SJCRH30 (cell line): ENCODE measurements at regions not wholly inside any gene's neighbourhood (a gene's known extent, or its start where the extent isn't known, plus 50 kb on each side); places are given as distances from the start of the nearest gene placed in this dataset.

Source experiments
- DNase-seq, 2 experiments: peaks; one replicate each; pipeline ENCODE4 v3.0.0-alpha.2; 2015 to 2020
- H3K27ac ChIP-seq: fragments of 250-450 bp; sonication (Bioruptor Pico); 2 replicates; pipeline ENCODE4 v1.5.1; 2020; ENCODE audit warnings: mild to moderate bottlenecking, moderate library complexity
- H3K27me3 ChIP-seq: fragments of 250-450 bp; sonication (Bioruptor Pico); 2 replicates; pipeline ENCODE4 v1.5.1; 2020; ENCODE audit warnings: mild to moderate bottlenecking, moderate library complexity
- H3K36me3 ChIP-seq: fragments of 250-450 bp; sonication (Bioruptor Pico); 2 replicates; pipeline ENCODE4 v1.5.1; 2020; ENCODE audit warnings: mild to moderate bottlenecking, moderate library complexity
- H3K4me1 ChIP-seq: fragments of 250-450 bp; sonication (Bioruptor Pico); 2 replicates; pipeline ENCODE4 v1.5.1; 2020; ENCODE audit warnings: mild to moderate bottlenecking, moderate library complexity
- H3K4me3 ChIP-seq: fragments of 250-450 bp; sonication (Bioruptor Pico); 2 replicates; pipeline ENCODE4 v1.5.1; 2020; ENCODE audit warnings: mild to moderate bottlenecking, moderate library complexity
- H3K9me3 ChIP-seq: fragments of 250-450 bp; sonication (Bioruptor Pico); replicated peaks from 2 replicates; pipeline ENCODE4 v1.5.1; 2020; ENCODE audit warnings: mild to moderate bottlenecking, moderate library complexity

- Histone ChIP-seq H3K36me3 (no peaks in the 10 kb centered on the region), H3K4me3 (no peak overlapping the region), H3K27me3 (no peaks in the 10 kb centered on the region), H3K4me1 (peaks cover 23% of the 10 kb centered on the region), H3K9me3 (peaks cover 4% of the 10 kb centered on the region; the same call in 1 of the 2 replicates), H3K27ac (peak overlapping the region; percentile 90)
- peak; percentile 71 to 80 for DNase-seq
These were observed 143.6 kb downstream of the LSMEM1 start for GRCh38 chr7:112624416-112624815.

GRCh38 chr7:112630565-112630964 lies 149.8 kb downstream of the LSMEM1 start:
- Histone ChIP-seq H3K27ac (no peak overlapping the region), H3K4me1 (peaks cover 3% of the 10 kb centered on the region), H3K27me3 (no peaks in the 10 kb centered on the region), H3K9me3 (peaks cover 7% of the 10 kb centered on the region; the same call in 1 of the 2 replicates), H3K36me3 (no peaks in the 10 kb centered on the region), H3K4me3 (no peak overlapping the region)
- DNase-seq, result no peak

DNA sequence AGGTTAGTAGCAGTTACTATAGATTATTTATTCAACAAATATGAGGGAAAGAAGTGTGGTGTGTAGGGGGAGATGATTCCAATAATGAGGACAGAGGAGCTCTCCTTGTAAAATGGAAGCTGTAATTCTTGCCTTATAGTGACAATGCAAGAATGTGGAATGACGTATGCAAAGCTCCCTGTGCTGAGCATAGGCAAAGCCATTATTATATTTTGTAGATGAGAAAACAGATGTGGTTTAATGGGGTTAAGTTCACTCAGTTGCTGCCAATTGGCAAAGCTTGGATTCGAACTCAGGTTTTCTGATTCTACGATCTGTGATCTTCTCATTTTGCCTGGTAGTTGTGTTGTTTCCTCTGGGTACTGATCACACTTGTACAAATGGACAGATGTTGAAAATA lies 153.3 kb downstream of the LSMEM1 start:
- no peaks in the 10 kb centered on the region for H3K27me3 ChIP-seq
- DNase-seq, result no peak
- no peak overlapping the region for H3K4me3 ChIP-seq
- H3K27ac ChIP-seq, result no peak overlapping the region
- H3K4me1 ChIP-seq, result no peaks in the 10 kb centered on the region
- H3K9me3 ChIP-seq, result 0 out of 2 replicates have a peak, but pooled peaks cover 2% of the 10 kb centered on the region
- no peaks in the 10 kb centered on the region for H3K36me3 ChIP-seq

- no peak overlapping the region for H3K27ac ChIP-seq
- no peaks in the 10 kb centered on the region for H3K4me1 ChIP-seq
- H3K9me3 ChIP-seq, result no peaks in the 10 kb centered on the region
- H3K36me3 ChIP-seq, result no peaks in the 10 kb centered on the region
- no peak for DNase-seq
- H3K27me3 ChIP-seq, result no peaks in the 10 kb centered on the region
- H3K4me3 ChIP-seq, result no peak overlapping the region
These were observed 154.5 kb downstream of the TMEM168 start for GRCh38 chr7:112635742-112636141.

DNA sequence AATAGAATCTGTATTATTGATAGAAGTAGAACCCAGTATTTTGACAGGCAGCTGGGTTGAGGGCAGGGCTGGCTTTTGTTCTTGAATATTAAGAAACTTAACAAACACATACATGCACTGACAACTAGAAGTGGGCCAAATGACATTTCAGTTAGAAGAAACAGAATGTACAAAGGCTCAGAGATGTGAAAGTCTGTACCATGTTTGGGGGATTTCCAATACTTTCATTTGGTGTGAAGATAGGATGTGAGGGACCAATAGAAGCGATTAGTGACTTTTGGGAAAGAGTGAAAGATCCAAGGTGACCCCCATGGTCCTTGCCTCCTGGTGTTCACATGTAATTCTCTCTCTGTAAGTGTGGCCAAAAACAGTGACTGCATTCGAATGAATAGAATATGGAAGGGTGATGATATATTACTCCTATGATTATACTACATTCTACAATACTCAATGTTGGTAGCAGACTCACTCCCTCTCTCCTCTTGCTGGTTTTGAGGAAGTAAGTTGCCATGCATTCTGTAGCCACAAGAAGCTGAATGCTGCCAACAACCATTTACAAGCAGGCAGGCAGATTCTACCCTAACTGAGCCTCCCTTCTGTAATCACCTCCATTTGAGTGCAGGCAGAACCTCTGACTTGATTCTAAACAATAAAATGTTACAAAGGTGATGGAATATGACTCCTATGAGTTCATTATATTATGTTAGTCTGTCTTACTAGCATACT lies 151.4 kb downstream of the TMEM168 start:
- H3K4me3 ChIP-seq, result no peak overlapping the region
- H3K27me3 ChIP-seq, result no peaks in the 10 kb centered on the region
- no peaks in the 10 kb centered on the region for H3K4me1 ChIP-seq
- H3K27ac ChIP-seq, result no peak overlapping the region
- no peaks in the 10 kb centered on the region for H3K36me3 ChIP-seq
- DNase-seq, result no peak
- no peaks in the 10 kb centered on the region; the same call in 1 of the 2 replicates for H3K9me3 ChIP-seq

DNA sequence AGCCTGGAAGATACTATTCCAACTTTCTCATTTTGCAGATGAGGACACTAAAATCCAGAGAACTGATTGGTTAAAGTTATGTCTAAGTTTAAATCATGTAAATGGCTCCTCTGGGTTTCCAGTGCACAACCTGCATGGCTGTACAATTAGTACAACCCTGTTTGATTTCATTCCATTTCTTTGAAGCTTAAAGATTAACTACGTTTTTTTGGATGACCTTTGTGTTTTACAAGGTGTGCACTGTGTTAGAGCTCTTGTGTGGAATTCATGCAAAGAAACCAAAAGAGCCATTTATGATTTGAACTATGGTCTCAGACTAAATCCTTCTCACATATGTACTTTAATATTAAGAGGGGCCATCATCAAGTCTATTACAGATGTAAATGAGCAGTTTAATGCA lies 149.5 kb downstream of the TMEM168 start:
- no peaks in the 10 kb centered on the region; the same call in 1 of the 2 replicates for H3K9me3 ChIP-seq
- H3K4me3 ChIP-seq, result no peak overlapping the region
- H3K36me3 ChIP-seq, result no peaks in the 10 kb centered on the region
- no peak overlapping the region for H3K27ac ChIP-seq
- DNase-seq, result no peak
- H3K27me3 ChIP-seq, result no peaks in the 10 kb centered on the region
- H3K4me1 ChIP-seq, result no peaks in the 10 kb centered on the region

- H3K9me3 ChIP-seq, result peaks cover 3% of the 10 kb centered on the region; the same call in 1 of the 2 replicates
- H3K27ac ChIP-seq, result peak overlapping the region; percentile 44
- H3K4me1 ChIP-seq, result peaks cover 13% of the 10 kb centered on the region
- no peak overlapping the region for H3K4me3 ChIP-seq
- H3K36me3 ChIP-seq, result no peaks in the 10 kb centered on the region
- peak; percentile 96 to 97 for DNase-seq
- H3K27me3 ChIP-seq, result no peaks in the 10 kb centered on the region
These were observed 143.4 kb downstream of the TMEM168 start for GRCh38 chr7:112646783-112647182.

DNA sequence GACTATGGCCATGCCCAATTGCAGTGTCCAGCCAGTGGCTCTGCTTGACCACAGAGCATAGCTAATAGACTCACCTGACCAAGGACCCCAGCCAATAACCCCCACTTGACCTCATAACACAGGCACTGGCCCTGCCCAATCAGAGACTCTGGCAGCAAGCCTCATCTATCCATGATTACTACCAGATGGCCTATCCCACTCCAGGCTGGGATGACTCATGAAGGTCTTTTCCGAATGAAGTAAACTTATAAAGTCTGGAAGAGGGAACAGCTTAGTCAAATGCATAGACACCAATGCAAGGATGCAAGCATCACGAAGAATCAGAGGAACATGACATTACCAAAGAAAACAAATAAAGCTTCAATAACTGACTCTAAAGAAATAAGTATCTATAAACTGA lies 141.4 kb downstream of the TMEM168 start:
- peaks cover 13% of the 10 kb centered on the region for H3K4me1 ChIP-seq
- no peaks in the 10 kb centered on the region for H3K36me3 ChIP-seq
- peaks cover 3% of the 10 kb centered on the region; the same call in 1 of the 2 replicates for H3K9me3 ChIP-seq
- H3K4me3 ChIP-seq, result no peak overlapping the region
- H3K27ac ChIP-seq, result no peak overlapping the region
- no peak for DNase-seq
- no peaks in the 10 kb centered on the region for H3K27me3 ChIP-seq

GRCh38 chr7:112649560-112649959 lies 140.6 kb downstream of the TMEM168 start:
- Histone ChIP-seq H3K4me1 (peaks cover 13% of the 10 kb centered on the region), H3K27me3 (no peaks in the 10 kb centered on the region), H3K36me3 (no peaks in the 10 kb centered on the region), H3K27ac (no peak overlapping the region), H3K4me3 (no peak overlapping the region), H3K9me3 (0 out of 2 replicates have a peak, but pooled peaks cover 3% of the 10 kb centered on the region)
- no peak for DNase-seq

GRCh38 chr7:112654322-112655216 lies 135.6 kb downstream of the TMEM168 start:
- no peak overlapping the region for H3K4me3 ChIP-seq
- no peaks in the 10 kb centered on the region for H3K27me3 ChIP-seq
- 0 out of 2 replicates have a peak, but pooled peaks cover 2% of the 10 kb centered on the region for H3K4me1 ChIP-seq
- H3K9me3 ChIP-seq, result no peaks in the 10 kb centered on the region
- no peak overlapping the region for H3K27ac ChIP-seq
- no peaks in the 10 kb centered on the region for H3K36me3 ChIP-seq
- no peak for DNase-seq

GRCh38 chr7:112665709-112666108 lies 124.5 kb downstream of the TMEM168 start:
- DNase-seq, result no peak
- no peak overlapping the region for H3K4me3 ChIP-seq
- no peaks in the 10 kb centered on the region for H3K9me3 ChIP-seq
- no peaks in the 10 kb centered on the region for H3K36me3 ChIP-seq
- H3K27me3 ChIP-seq, result no peaks in the 10 kb centered on the region
- H3K4me1 ChIP-seq, result no peaks in the 10 kb centered on the region
- no peak overlapping the region for H3K27ac ChIP-seq

GRCh38 chr7:112668561-112668960 lies 121.6 kb downstream of the TMEM168 start:
- Histone ChIP-seq H3K4me1 (no peaks in the 10 kb centered on the region; the same call in 1 of the 2 replicates), H3K27me3 (no peaks in the 10 kb centered on the region), H3K4me3 (no peak overlapping the region), H3K36me3 (no peaks in the 10 kb centered on the region), H3K9me3 (no peaks in the 10 kb centered on the region; the same call in 1 of the 2 replicates), H3K27ac (no peak overlapping the region)
- DNase-seq, result no peak

GRCh38 chr7:112669306-112669705 lies 120.9 kb downstream of the TMEM168 start:
- Histone ChIP-seq H3K27ac (no peak overlapping the region), H3K4me3 (no peak overlapping the region), H3K27me3 (no peaks in the 10 kb centered on the region), H3K9me3 (no peaks in the 10 kb centered on the region; the same call in 1 of the 2 replicates), H3K4me1 (peaks cover 2% of the 10 kb centered on the region), H3K36me3 (no peaks in the 10 kb centered on the region)
- DNase-seq, result no peak

DNA sequence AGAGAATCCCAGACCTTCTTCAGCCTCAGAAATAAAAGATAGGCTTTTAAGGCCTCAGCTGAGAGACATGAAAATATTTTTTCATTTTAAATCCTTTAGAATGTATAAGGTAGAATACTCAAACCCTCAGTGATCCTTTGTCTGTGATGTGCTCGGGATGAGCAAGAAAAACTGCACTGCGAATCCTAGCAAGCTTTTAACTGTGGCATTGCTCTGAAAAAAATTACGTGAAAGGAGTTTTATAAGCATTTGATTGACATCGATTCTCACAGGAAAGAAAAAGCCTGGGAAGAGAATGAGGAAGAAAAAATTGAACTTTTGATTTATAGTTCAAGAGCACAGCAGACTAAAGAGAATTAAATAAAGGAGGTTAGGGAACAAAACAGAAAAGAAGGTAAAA lies 120.0 kb downstream of the TMEM168 start:
- DNase-seq, result no peak
- H3K27ac ChIP-seq, result no peak overlapping the region
- no peaks in the 10 kb centered on the region for H3K27me3 ChIP-seq
- no peaks in the 10 kb centered on the region; the same call in 1 of the 2 replicates for H3K9me3 ChIP-seq
- peaks cover 11% of the 10 kb centered on the region for H3K4me1 ChIP-seq
- no peaks in the 10 kb centered on the region for H3K36me3 ChIP-seq
- H3K4me3 ChIP-seq, result no peak overlapping the region

DNA sequence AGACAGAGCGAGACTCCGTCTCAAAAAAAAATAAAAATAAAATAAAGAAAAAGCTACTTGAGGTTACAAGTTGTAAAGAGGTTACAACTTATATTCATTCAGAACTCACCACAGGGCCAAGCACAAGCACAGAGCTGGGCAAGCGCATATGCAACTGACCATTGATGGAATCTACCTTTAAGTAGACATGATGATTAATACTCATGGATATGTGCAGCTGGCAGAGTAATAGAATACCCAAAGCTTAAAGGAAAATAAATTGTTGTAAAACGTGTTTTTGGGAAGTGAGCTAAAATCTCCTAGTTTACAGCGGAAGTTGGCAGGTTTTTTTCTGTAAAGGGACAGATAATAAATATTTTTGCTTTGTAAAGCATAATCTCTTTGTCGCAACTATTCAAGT lies 111.6 kb downstream of the TMEM168 start:
- no peak overlapping the region for H3K27ac ChIP-seq
- no peaks in the 10 kb centered on the region for H3K36me3 ChIP-seq
- no peak for DNase-seq

More for the DNA sequence above, 111.6 kb downstream of the TMEM168 start:
- H3K9me3 ChIP-seq, result no peaks in the 10 kb centered on the region
- no peaks in the 10 kb centered on the region for H3K27me3 ChIP-seq
- peaks cover 15% of the 10 kb centered on the region; the same call in 1 of the 2 replicates for H3K4me1 ChIP-seq
- no peak overlapping the region for H3K4me3 ChIP-seq
